CD4-positive, alpha-beta T cell treated with Interleukin-17A for 1 hour (primary cell): ENCODE measurements at regions not wholly inside any gene's neighbourhood (a gene's known extent, or its start where the extent isn't known, plus 50 kb on each side); places are given as distances from the start of the nearest gene placed in this dataset.
"Not testable (repeated sequence)": the region's sequence is repeated elsewhere in the genome, so short reads cannot be mapped to it uniquely, and the experiment has no call there.

Experiments used
- DNase-seq: peaks from one replicate; pipeline ENCODE4 v3.0.0-alpha.2; 2020

DNA sequence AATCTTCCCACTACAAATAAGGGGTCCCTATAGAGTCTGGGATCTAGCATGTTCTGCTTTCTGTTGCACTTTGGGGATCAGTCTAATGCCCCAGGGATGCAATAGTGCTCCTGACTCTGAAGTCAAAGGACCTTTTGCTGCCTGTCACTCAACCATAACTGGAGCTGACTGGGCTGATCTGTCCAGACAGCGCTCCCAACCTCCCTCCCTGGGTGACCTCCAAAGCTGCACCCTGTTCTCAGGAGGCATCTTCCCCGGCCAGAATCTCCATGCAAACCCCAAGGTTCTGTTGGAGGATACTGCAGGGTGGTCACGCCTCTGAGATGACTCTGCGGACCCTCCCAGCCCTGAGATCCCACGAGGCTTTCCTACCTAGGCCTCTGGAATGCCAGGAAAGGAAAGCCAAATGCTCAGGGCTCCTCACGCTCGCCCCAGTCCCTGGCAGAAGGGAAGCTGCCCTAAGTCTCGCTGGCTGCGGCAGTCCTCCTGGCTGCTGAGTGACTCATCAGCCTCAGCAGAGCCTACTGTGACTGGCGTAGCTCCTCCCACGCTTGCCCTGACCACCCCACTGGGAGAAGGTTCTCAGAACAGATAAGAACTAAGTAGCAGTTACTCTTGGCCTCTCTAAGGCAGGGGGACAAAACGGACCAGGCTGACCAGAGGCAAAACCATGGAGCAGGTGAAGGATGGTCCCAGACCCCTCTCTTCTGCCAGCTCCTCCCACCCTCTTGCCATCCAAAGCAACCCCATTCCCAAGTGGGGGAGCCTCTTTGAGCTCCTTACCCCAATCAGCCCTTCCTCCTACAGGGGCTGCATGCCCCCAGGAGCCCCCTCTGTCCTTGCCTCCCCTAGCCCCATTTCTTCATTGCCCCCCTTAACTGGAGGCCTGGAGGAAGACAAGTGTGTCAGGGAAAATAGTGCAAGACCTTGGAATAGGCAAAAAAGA is 124.1 kb upstream of the TNRC6C start:
- peak; percentile 56 for DNase-seq

DNA sequence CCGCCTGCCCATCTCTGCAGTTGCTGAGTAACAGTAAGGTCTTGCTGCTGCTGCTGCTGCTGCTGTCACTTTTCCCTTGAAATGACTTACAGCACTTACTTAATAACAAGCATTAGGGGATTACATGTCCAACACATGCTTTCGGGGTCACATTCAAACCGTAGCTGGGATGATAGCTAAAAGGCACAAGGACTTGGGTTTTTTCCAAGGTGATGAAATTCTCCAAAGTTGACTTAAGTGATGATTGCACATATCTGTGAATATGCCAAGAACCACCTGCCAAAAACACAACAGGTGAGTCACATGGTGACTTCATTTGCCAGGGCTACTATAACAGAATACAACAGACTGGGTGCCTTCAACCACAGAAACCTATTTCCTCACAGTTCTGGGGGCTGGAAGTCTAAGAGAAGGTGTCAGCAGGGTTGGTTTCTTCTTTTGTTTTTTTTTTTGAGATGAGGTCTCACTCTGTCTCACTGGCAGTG is 121.9 kb upstream of the TNRC6C start:
- DNase-seq = peak; percentile 37

GRCh38 chr17:77837072-77837471 is 121.4 kb upstream of the TNRC6C start:
- DNase-seq = not testable (repeated sequence)

DNA sequence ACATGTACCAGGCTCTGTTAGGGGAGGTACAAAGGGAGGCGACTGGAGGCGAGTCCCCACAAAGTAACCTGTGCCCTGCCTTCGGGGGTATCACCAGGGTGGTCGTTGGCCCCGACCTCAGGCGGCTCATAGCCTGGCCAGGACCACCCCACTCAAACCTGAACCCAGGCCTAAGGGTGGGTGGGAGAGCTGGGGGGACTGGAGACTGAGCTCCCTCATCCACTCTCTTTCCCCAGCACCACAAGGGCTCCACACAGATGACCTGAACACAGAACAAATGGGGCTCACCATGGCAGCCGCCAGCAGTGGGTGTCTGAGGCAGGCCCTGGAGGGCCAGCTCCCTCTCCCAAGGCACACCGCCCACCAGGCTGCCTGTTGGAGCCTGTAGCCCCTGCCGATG is 120.6 kb upstream of the TNRC6C start:
- DNase-seq = no peak

GRCh38 chr17:77838748-77839697 is 119.5 kb upstream of the TNRC6C start:
- DNase-seq = no peak

DNA sequence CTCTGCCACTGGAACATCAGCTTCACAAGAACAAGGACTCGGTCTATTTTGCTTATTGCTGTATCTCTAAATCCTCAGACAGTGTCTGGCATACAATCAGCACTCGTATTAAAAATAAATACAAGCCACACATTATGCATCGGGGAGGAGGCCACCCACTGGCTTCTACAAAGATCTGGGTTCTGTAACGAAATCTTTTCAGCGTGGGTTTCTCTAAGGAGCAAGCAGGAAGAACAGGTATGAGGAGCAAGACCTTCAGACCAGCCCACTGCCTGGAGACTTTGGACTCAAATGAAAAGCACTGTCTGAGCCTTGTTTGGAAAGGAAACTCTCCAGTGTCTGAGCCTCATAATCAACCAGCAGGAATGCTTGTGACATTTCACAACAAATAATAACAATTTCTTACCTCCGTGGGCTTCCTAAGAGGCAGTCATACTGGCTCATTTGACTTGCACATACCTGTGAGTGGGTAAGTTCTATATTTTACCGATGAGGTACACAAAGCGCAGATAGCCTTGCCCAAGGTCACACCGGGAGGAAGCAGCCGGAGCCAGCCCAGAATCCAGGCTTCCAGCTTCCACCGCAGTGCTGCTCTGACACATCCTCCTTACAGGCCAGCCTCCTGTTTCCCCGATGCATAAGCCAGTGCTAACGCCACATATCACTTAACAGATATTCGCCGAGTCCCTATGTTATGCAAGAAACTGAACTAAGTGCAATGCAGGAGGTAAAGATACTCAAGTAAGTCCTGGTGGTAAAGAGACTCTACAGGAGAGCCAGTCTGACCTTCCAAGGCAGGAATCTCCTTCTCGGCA is 118.6 kb upstream of the TNRC6C start:
- DNase-seq = no peak

DNA sequence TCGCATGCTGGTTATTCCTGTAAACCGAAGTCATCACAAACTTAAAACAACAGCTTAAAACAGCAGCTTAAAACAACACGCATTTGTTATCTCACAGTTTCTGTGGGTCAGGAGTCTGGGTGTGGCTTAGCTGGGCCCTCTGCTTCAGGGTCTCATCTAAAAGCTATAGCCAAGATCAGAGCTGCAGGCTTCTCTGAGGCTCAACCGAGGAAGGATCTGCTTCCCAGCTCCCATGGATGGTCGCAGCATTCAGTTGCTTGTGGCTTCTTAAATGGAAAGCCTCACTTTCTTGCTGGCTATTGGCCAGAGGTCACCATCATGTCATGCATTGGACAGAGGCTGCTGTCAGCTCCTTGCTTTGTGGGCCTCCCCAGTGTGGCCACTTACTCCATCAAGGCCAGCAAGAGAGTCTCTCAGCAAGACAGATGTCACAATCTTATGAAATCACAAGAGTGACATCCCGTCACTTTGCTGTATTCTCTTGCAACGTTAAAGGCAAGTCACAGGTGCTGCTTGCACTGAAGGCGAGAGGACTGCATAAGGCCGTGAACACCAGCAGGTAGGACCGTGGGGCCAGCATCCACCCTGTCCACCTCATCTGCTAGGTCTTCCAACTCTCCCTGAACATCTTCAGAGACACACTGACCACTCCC is 117.9 kb upstream of the TNRC6C start:
- no peak for DNase-seq

- DNase-seq = no peak
These were observed 116.6 kb upstream of the TNRC6C start for GRCh38 chr17:77841742-77842527.

- DNase-seq = no peak
These were observed 115.9 kb upstream of the TNRC6C start for GRCh38 chr17:77842528-77843147.

DNA sequence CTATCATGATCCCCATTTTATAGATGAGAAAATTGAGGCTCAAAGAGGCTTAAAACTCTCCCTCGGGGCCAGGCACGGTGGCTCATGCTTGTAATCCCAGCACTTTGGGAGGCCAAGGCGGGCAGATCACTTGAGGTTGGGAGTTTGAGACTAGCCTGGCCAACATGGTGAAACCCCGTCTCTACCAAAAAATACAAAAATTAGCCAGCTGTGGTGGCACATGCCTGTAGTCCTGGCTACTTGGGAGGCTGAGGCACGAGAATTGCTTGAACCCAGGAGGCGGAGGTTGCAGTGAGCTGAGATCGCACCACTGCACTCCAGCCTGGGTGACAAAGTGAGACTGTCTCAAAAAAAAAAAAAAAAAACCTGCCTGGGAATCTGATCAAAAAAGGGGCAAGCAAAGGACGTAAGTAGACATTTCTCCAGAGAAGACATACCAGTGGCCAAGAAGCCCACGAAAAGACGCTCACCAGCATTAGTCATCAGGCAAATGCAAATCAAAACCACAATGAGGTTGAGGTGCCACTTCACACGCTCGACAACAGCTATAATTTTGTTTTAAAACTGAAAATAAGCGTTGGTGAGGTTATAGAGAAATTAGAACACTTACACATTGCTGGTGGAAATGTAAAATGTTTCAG is 115.1 kb upstream of the TNRC6C start:
- peak; percentile 84 for DNase-seq

DNA sequence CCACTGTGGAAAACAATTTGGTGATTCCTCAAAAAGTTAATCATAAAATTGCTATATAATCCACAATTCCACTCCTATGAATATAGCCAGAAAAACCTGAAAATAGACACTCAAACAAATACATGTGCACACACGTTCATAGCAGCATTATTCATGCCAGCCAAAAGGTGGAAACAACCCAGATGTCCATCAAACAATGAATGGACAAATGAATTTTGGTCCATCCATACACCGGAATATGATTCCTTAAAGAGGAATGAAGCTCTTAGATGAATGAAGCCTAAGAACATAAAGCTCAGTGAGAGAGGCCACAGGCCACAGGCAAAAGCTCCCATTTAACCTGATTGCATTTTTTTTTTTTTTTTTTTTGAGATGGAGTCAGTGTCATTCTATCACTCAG is 114.6 kb upstream of the TNRC6C start:
- no peak for DNase-seq

DNA sequence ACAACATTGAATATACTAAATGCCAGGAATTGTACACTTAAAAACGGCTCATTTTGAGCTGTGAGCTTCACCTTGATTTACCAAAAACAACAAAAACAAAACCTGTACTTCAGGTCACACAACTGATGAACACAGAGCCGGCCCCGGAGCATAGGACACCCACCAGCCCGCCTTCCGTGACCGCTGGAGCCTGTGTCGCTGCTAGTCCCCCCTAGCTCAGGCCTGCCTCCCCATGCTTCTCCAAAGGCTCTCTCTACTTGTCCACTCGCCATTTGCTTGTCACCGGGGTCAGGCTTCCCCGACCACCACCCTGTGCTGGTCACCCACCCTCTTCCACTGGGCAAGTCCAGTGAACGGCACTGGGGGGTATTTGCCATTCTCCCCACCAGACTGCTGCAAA is 113.8 kb upstream of the TNRC6C start:
- DNase-seq = no peak

DNA sequence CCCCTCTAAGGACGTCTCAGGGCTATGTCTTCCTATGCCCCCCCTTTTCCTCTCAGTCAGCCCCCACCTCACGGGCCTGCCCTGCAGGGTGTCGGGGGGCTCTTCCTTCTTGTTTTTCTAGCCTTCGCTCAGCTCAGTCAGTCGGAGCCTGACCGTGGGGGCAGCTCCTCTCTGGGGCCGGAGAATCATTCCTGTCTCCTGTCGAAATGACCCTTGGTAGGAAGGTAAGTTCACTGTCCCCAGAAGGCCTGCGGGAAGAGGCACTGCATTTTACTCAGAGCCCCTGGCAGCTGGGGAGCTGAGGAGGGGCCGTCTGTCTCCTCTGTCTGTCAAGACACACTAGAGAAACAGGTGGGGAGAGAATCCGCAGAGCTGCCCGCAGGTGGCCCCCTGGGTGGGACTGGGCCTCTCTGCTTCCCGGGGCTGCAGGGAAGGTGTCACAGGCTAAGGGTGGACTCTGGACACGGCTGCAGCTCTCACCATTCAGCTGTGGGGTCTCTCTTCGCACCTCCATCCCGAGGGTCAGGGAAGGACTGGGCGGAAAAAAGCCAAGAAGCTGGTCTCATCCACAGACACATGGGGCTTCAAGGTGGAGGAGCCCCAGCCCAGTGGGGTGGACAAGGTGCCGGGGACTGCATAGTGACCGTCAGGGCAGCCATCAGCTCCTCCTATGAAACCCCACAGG is 112.8 kb upstream of the TNRC6C start:
- no peak for DNase-seq

DNA sequence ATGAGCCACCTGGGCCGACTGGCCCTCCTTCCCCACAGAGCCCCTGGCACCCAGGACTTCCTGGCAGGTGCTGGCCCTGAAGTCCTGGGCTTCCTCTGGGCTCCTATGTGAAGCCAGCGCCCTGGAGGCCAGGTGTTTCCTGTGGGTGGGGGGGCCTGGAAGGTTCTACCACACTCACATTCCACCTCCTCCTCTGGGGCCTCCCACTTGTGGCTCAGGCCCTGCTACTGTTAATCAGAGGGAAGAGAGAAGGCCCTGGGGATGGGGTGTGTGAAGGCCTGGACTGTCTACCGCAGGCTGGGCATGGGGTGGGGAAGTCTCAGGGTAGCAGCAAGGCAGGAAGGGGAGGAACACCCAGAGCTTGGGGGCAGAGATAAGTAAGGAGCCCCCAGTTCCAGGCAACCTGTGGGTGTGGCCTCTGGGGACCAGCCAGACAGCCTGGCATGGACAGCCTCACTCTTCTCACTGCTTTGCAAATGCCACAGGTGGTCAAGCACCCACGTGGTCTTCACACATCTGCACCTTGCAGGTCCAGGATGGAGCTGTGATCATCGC is 111.9 kb upstream of the TNRC6C start:
- DNase-seq = peak; percentile 19

GRCh38 chr17:77847221-77848085 is 111.0 kb upstream of the TNRC6C start:
- DNase-seq = no peak

DNA sequence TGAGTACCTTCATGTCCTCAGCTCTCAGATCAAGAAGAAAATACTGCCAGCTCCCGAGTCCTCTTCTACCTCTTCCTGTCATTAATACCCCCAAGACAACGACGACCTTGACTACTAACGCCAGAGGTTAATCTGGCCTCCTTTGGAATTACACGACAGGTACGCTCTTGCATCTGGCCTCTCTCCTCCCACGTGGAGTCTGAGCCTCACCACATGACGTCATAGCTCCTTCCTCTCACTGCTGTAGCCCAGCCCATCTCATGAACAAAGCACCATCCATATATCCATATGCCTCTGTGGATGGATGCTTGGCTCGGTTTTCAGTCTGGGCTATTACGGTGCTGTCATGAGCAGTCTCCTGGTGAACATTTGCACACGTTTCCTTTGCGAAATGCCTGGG is 110.2 kb upstream of the TNRC6C start:
- no peak for DNase-seq

DNA sequence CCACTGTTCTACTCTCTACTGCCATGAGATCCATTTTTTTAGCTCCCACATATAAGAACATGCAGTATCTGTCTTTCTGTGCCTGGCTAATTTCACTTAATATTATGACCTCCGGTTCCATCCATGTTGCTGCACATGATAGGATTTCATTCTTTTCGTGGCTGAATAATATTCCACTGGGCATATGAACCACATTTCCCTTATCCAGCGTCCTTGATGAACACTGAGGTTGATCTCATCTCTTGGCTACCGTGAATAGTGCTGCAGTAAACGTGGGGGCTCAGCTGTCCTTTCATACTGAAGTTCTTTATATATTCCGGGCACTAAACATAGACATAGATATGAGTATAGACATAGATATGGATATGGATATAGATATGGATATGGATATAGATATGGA is 109.3 kb upstream of the TNRC6C start:
- DNase-seq = no peak

- no peak for DNase-seq
These were observed 106.6 kb upstream of the TNRC6C start for GRCh38 chr17:77851921-77852320.
